GM21447 (cell line): ENCODE measurements at regions not wholly inside any gene's neighbourhood (a gene's known extent, or its start where the extent isn't known, plus 50 kb on each side); places are given as distances from the start of the nearest gene placed in this dataset.
"Not testable (repeated sequence)": the region's sequence is repeated elsewhere in the genome, so short reads cannot be mapped to it uniquely, and the experiment has no call there.

Source experiments
- ATAC-seq: cut with Tn5 transposase; IDR thresholded peaks from one replicate; pipeline ENCODE4 v1.9.1; 2021; ENCODE audit not compliant: unreplicated experiment

- ATAC-seq = no peak
Observed at GRCh38 chr2:126189527-126189926, 466.4 kb upstream of the GYPC start.

- ATAC-seq = no peak
Observed at GRCh38 chr2:126200538-126200937, 455.4 kb upstream of the GYPC start.

GRCh38 chr2:126208266-126208665 is 447.7 kb upstream of the GYPC start:
- ATAC-seq = no peak

GRCh38 chr2:126212735-126213134 is 443.2 kb upstream of the GYPC start:
- ATAC-seq = no peak

GRCh38 chr2:126219081-126219480 is 436.9 kb upstream of the GYPC start:
- ATAC-seq = no peak

GRCh38 chr2:126220331-126220730 is 435.6 kb upstream of the GYPC start:
- ATAC-seq = no peak

GRCh38 chr2:126221506-126221905 is 434.5 kb upstream of the GYPC start:
- no peak for ATAC-seq

GRCh38 chr2:126222278-126222677 is 433.7 kb upstream of the GYPC start:
- no peak for ATAC-seq

- no peak for ATAC-seq
Observed at GRCh38 chr2:126224776-126225175, 431.2 kb upstream of the GYPC start.

GRCh38 chr2:126227250-126227649 is 428.7 kb upstream of the GYPC start:
- no peak for ATAC-seq

- ATAC-seq = no peak
Observed at GRCh38 chr2:126228531-126228930, 427.4 kb upstream of the GYPC start.

- no peak for ATAC-seq
Observed at GRCh38 chr2:126238251-126238650, 417.7 kb upstream of the GYPC start.

- no peak for ATAC-seq
Observed at GRCh38 chr2:126239320-126239955, 416.5 kb upstream of the GYPC start.

- no peak for ATAC-seq
Observed at GRCh38 chr2:126241001-126241400, 415.0 kb upstream of the GYPC start.

GRCh38 chr2:126241411-126241810 is 414.5 kb upstream of the GYPC start:
- ATAC-seq = no peak

GRCh38 chr2:126244937-126245336 is 411.0 kb upstream of the GYPC start:
- no peak for ATAC-seq

GRCh38 chr2:126253669-126254068 is 402.3 kb upstream of the GYPC start:
- no peak for ATAC-seq

- ATAC-seq = no peak
Observed at GRCh38 chr2:126264625-126265024, 391.3 kb upstream of the GYPC start.

- no peak for ATAC-seq
Observed at GRCh38 chr2:126269911-126270310, 386.0 kb upstream of the GYPC start.

GRCh38 chr2:126270587-126270986 is 385.4 kb upstream of the GYPC start:
- no peak for ATAC-seq

- ATAC-seq = no peak
Observed at GRCh38 chr2:126272401-126272800, 383.6 kb upstream of the GYPC start.

- no peak for ATAC-seq
Observed at GRCh38 chr2:126275098-126275497, 380.9 kb upstream of the GYPC start.

GRCh38 chr2:126276268-126276667 is 379.7 kb upstream of the GYPC start:
- not testable (repeated sequence) for ATAC-seq
